GM23248 (cell line): ENCODE measurements at regions not wholly inside any gene's neighbourhood (a gene's known extent, or its start where the extent isn't known, plus 50 kb on each side); places are given as distances from the start of the nearest gene placed in this dataset.
A peak's percentile ranks its signal among the peaks of the same experiment; 100 is the strongest.

Experiments
- DNase-seq: peaks from one replicate; pipeline ENCODE4 v3.0.0-alpha.2; 2015
- H2AFZ ChIP-seq: fragments of 200-600 bp; sonication (generic); 2 replicates; pipeline ENCODE4 v1.6.1; 2016; ENCODE audit warnings: antibody characterized with exemption
- H3F3A ChIP-seq: fragments of 200-600 bp; sonication (generic); 2 replicates; pipeline ENCODE4 v1.6.1; 2016; ENCODE audit warnings: mild to moderate bottlenecking, antibody characterized with exemption, mixed run types; ENCODE audit not compliant: insufficient read depth
- H3K27ac ChIP-seq: fragments of 200-600 bp; sonication (generic); 2 replicates; pipeline ENCODE4 v1.5.1; 2016; ENCODE audit warnings: mild to moderate bottlenecking
- H3K27me3 ChIP-seq: fragments of 200-600 bp; sonication (generic); replicated peaks from 2 replicates; pipeline ENCODE4 v1.6.1; 2016; ENCODE audit warnings: mild to moderate bottlenecking; ENCODE audit not compliant: insufficient read depth
- H3K36me3 ChIP-seq: fragments of 200-600 bp; sonication (generic); 2 replicates; pipeline ENCODE4 v1.6.1; 2016; ENCODE audit warnings: low read depth, mild to moderate bottlenecking
- H3K4me1 ChIP-seq: fragments of 200-600 bp; sonication (generic); 2 replicates; pipeline ENCODE4 v1.6.1; 2016; ENCODE audit warnings: mild to moderate bottlenecking; ENCODE audit not compliant: insufficient read depth
- H3K4me2 ChIP-seq: fragments of 200-600 bp; sonication (generic); one replicate; pipeline ENCODE4 v1.6.1; 2016; ENCODE audit warnings: mild to moderate bottlenecking; ENCODE audit not compliant: unreplicated experiment
- H3K4me3 ChIP-seq: fragments of 200-600 bp; sonication (generic); 2 replicates; pipeline ENCODE4 v1.5.1; 2016; ENCODE audit warnings: mild to moderate bottlenecking
- H3K79me2 ChIP-seq: fragments of 200-600 bp; sonication (generic); 2 replicates; pipeline ENCODE4 v1.6.1; 2016; ENCODE audit warnings: mild to moderate bottlenecking; ENCODE audit not compliant: insufficient read depth
- H3K9ac ChIP-seq: fragments of 200-600 bp; sonication (generic); 2 replicates; pipeline ENCODE4 v1.6.1; 2016; ENCODE audit warnings: mild to moderate bottlenecking
- H3K9me2 ChIP-seq: fragments of 200-600 bp; sonication (generic); 2 replicates; pipeline ENCODE4 v1.6.1; 2016; ENCODE audit warnings: mixed run types, mild to moderate bottlenecking, moderate library complexity; ENCODE audit not compliant: insufficient read depth
- H3K9me3 ChIP-seq: fragments of 200-600 bp; sonication (generic); one replicate; pipeline ENCODE4 v1.6.1; 2017; ENCODE audit warnings: low read depth
- H4K20me1 ChIP-seq: fragments of 200-600 bp; sonication (generic); 2 replicates; pipeline ENCODE4 v1.6.0; 2016; ENCODE audit not compliant: insufficient read depth
- EZH2 ChIP-seq: fragments of 200-600 bp; sonication (generic); IDR thresholded peaks from 2 replicates; pipeline ENCODE4 v1.6.1; 2018; ENCODE audit warnings: antibody characterized with exemption, mild to moderate bottlenecking; ENCODE audit not compliant: insufficient read depth, poor library complexity, severe bottlenecking
- EZH2phosphoT487 ChIP-seq: fragments of 200-600 bp; sonication (generic); IDR thresholded peaks from 2 replicates; pipeline ENCODE4 v1.6.1; 2018; ENCODE audit warnings: antibody characterized with exemption, moderate library complexity, mild to moderate bottlenecking, low read depth; ENCODE audit not compliant: insufficient read depth
- WGBS, 2 experiments: methylation state at CpG; one replicate each; pipeline ENCODE4 v1.1.6; 2015 to 2017; ENCODE audit warnings: low lambda C conversion rate in 2 of 2, low coverage in 1 of 2; ENCODE audit errors: missing lambda C conversion rate in 2 of 2; 5-methylcytosine and 5-hydroxymethylcytosine counted together
- in situ Hi-C: fragments of 300-500 bp; cut with MboI; formaldehyde crosslinking; loops from 2 replicates; pipeline ENCODE4 v1.15.0; 2020

GRCh38 chr4:147318586-147318985, 162.3 kb upstream of the EDNRA start:
- peak; percentile 5 for DNase-seq
- H3F3A ChIP-seq: no peaks in the 10 kb centered on the region
- WGBS, 2 experiments: 11 to 14% methylated on average over 3 of the region's 3 CpGs

GRCh38 chr4:147325571-147325981, 155.3 kb upstream of the EDNRA start:
- Histone ChIP-seq H3K9me2 (no peaks in the 10 kb centered on the region; the same call in 1 of the 2 replicates), H4K20me1 (no peaks in the 10 kb centered on the region), H3K4me3 (no peak overlapping the region), H2AFZ (no peak overlapping the region), H3K79me2 (no peaks in the 10 kb centered on the region), H3K27ac (no peak overlapping the region), H3F3A (no peaks in the 10 kb centered on the region), H3K9me3 (no peaks in the 10 kb centered on the region), H3K4me2 (no peak overlapping the region), H3K36me3 (no peaks in the 10 kb centered on the region), H3K4me1 (no peaks in the 10 kb centered on the region), H3K9ac (no peak overlapping the region), H3K27me3 (no peaks in the 10 kb centered on the region)
- in situ Hi-C loops: loop anchor here (25.0 kb wide), 1 partner anchor 537 kb away; no protein-coding TSS in a partner anchor
- peak; percentile 2 for DNase-seq
- TF ChIP-seq EZH2 (no peak), EZH2phosphoT487 (no peak)
- WGBS, 2 experiments: 72 to 77% methylated on average over 3 of the region's 3 CpGs

More at GRCh38 chr4:147318586-147318985, 162.3 kb upstream of the EDNRA start:
- no peaks in the 10 kb centered on the region for H3K4me1 ChIP-seq
- no peak overlapping the region for H3K4me3 ChIP-seq
- H2AFZ ChIP-seq: no peak overlapping the region
- H3K4me2 ChIP-seq: no peak overlapping the region
- H3K9me2 ChIP-seq: no peaks in the 10 kb centered on the region; the same call in 1 of the 2 replicates
- H3K27ac ChIP-seq: no peak overlapping the region
- H3K9me3 ChIP-seq: no peaks in the 10 kb centered on the region
- peaks cover 7% of the 10 kb centered on the region; the same call in 1 of the 2 replicates for H3K27me3 ChIP-seq
- H4K20me1 ChIP-seq: no peaks in the 10 kb centered on the region
- no peaks in the 10 kb centered on the region for H3K36me3 ChIP-seq
- in situ Hi-C loops: no loop called here
- no peaks in the 10 kb centered on the region for H3K79me2 ChIP-seq
- no peak overlapping the region for H3K9ac ChIP-seq
- no peak for TF ChIP-seq EZH2phosphoT487
- TF ChIP-seq EZH2: no peak

GRCh38 chr4:147326591-147326990, 154.3 kb upstream of the EDNRA start:
- Histone ChIP-seq H3K79me2 (no peaks in the 10 kb centered on the region), H3K4me3 (no peak overlapping the region), H3K36me3 (no peaks in the 10 kb centered on the region), H3K4me1 (no peaks in the 10 kb centered on the region), H3F3A (no peaks in the 10 kb centered on the region), H2AFZ (no peak overlapping the region), H3K27me3 (no peaks in the 10 kb centered on the region), H3K27ac (no peak overlapping the region), H4K20me1 (no peaks in the 10 kb centered on the region), H3K9ac (no peak overlapping the region), H3K9me3 (no peaks in the 10 kb centered on the region), H3K9me2 (no peaks in the 10 kb centered on the region), H3K4me2 (no peak overlapping the region)
- in situ Hi-C loops: loop anchor here (25.0 kb wide), 1 partner anchor 536 kb away; no protein-coding TSS in a partner anchor
- DNase-seq: no peak
- TF ChIP-seq EZH2phosphoT487 (no peak), EZH2 (no peak)

GRCh38 chr4:147327322-147327721, 153.6 kb upstream of the EDNRA start:
- Histone ChIP-seq H3K9ac (no peak overlapping the region), H3K4me1 (no peaks in the 10 kb centered on the region), H3K4me2 (no peak overlapping the region), H3K79me2 (no peaks in the 10 kb centered on the region), H3K9me2 (no peaks in the 10 kb centered on the region), H3K4me3 (no peak overlapping the region), H4K20me1 (no peaks in the 10 kb centered on the region), H3K27ac (no peak overlapping the region), H3K27me3 (no peaks in the 10 kb centered on the region), H3F3A (no peaks in the 10 kb centered on the region), H3K9me3 (no peaks in the 10 kb centered on the region), H3K36me3 (no peaks in the 10 kb centered on the region), H2AFZ (no peak overlapping the region)
- no peak for DNase-seq
- 75 to 79% methylated on average over 2 of the region's 2 CpGs for WGBS, 2 experiments
- in situ Hi-C loops: loop anchor here (25.0 kb wide), 1 partner anchor 535 kb away; no protein-coding TSS in a partner anchor
- TF ChIP-seq EZH2 (no peak), EZH2phosphoT487 (no peak)

GRCh38 chr4:147328189-147328588, 152.7 kb upstream of the EDNRA start:
- TF ChIP-seq EZH2: no peak
- TF ChIP-seq EZH2phosphoT487: no peak
- Histone ChIP-seq H3K9me3 (no peaks in the 10 kb centered on the region), H2AFZ (no peak overlapping the region), H3K27ac (no peak overlapping the region), H4K20me1 (no peaks in the 10 kb centered on the region), H3K27me3 (no peaks in the 10 kb centered on the region), H3K36me3 (no peaks in the 10 kb centered on the region), H3K9ac (no peak overlapping the region), H3K4me1 (no peaks in the 10 kb centered on the region), H3F3A (no peaks in the 10 kb centered on the region), H3K79me2 (no peaks in the 10 kb centered on the region), H3K9me2 (no peaks in the 10 kb centered on the region), H3K4me3 (no peak overlapping the region), H3K4me2 (no peak overlapping the region)
- WGBS, 2 experiments: 97 to 100% methylated on average over 2 of the region's 2 CpGs
- no peak for DNase-seq
- in situ Hi-C loops: loop anchor here (25.0 kb wide), 1 partner anchor 534 kb away; no protein-coding TSS in a partner anchor
